ENCODE measurements at regions not wholly inside any gene's neighbourhood (a gene's known extent, or its start where the extent isn't known, plus 50 kb on each side); places are given as distances from the start of the nearest gene placed in this dataset.

DNA sequence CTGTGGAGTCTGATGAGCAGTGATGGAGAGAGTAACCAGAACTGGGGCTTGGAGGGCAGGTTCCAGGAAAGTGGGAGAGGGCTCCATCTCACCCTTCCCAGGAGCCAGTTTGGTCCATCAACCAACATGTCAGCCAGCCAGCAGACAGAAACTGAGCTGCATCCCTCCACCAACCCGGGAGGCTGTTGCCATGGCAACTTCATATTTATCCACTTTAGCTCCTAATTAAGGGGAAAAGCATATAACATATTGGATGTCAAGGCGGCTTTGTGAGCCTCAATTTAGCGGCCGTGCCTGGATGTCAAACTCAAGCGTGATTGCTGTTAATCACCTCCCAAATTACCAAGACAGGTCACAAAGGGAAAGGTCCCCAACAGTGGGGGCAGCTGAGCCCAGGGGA lies 81.5 kb upstream of the ARAP3 start:
- TF ChIP-seq, protein P1, sequence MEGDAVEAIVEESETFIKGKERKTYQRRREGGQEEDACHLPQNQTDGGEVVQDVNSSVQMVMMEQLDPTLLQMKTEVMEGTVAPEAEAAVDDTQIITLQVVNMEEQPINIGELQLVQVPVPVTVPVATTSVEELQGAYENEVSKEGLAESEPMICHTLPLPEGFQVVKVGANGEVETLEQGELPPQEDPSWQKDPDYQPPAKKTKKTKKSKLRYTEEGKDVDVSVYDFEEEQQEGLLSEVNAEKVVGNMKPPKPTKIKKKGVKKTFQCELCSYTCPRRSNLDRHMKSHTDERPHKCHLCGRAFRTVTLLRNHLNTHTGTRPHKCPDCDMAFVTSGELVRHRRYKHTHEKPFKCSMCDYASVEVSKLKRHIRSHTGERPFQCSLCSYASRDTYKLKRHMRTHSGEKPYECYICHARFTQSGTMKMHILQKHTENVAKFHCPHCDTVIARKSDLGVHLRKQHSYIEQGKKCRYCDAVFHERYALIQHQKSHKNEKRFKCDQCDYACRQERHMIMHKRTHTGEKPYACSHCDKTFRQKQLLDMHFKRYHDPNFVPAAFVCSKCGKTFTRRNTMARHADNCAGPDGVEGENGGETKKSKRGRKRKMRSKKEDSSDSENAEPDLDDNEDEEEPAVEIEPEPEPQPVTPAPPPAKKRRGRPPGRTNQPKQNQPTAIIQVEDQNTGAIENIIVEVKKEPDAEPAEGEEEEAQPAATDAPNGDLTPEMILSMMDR (IDR thresholded peaks at IDR 0.05; ENCODE audit: insufficient read depth, low read length), result no peak
- no peak for TF ChIP-seq SPI1 (IDR thresholded peaks at IDR 0.05; ENCODE audit: borderline replicate concordance, low read depth)
